RCC 7860 (cell line): ENCODE measurements at regions not wholly inside any gene's neighbourhood (a gene's known extent, or its start where the extent isn't known, plus 50 kb on each side); places are given as distances from the start of the nearest gene placed in this dataset.
A peak's percentile ranks its signal among the peaks of the same experiment; 100 is the strongest.

Experiments used
- DNase-seq: peaks from one replicate; pipeline ENCODE4 v3.0.0-alpha.2; 2015; ENCODE audit warnings: low spot score
- FAIRE-seq: peaks from 2 replicates; lab custom pipeline; 2012; peaks lifted over from hg19 to GRCh38; lab: Jason Lieb, UNC

- no peak for FAIRE-seq
- DNase-seq = no peak
Observed at GRCh38 chr3:147575391-147575790, 166.2 kb downstream of the ZIC1 start.

- FAIRE-seq = no peak
- DNase-seq = no peak
Observed at GRCh38 chr3:147582642-147583041, 173.5 kb downstream of the ZIC1 start.

- FAIRE-seq (no peak), DNase-seq (no peak)
Observed at GRCh38 chr3:147589016-147589415, 179.9 kb downstream of the ZIC1 start.

- FAIRE-seq = no peak
- DNase-seq = no peak
Observed at GRCh38 chr3:147604136-147604535, 195.0 kb downstream of the ZIC1 start.

GRCh38 chr3:147613725-147614124, 204.6 kb downstream of the ZIC1 start:
- no peak for DNase-seq
- FAIRE-seq = no peak

GRCh38 chr3:147614210-147614609, 205.0 kb downstream of the ZIC1 start:
- DNase-seq (no peak), FAIRE-seq (no peak)

GRCh38 chr3:147615035-147615434, 205.9 kb downstream of the ZIC1 start:
- FAIRE-seq = no peak
- DNase-seq = no peak

- FAIRE-seq = peak; percentile 78
- DNase-seq = peak; percentile 35
Observed at GRCh38 chr3:147616998-147617619, 207.9 kb downstream of the ZIC1 start.

GRCh38 chr3:147618691-147619090, 209.5 kb downstream of the ZIC1 start:
- FAIRE-seq = no peak
- no peak for DNase-seq

GRCh38 chr3:147619921-147620560, 210.9 kb downstream of the ZIC1 start:
- DNase-seq = no peak
- FAIRE-seq = no peak

- no peak for DNase-seq
- FAIRE-seq = no peak
Observed at GRCh38 chr3:147620906-147621305, 211.7 kb downstream of the ZIC1 start.

- DNase-seq (no peak), FAIRE-seq (no peak)
Observed at GRCh38 chr3:147630921-147631415, 221.8 kb downstream of the ZIC1 start.

- no peak for DNase-seq
- no peak for FAIRE-seq
Observed at GRCh38 chr3:147640781-147641180, 231.6 kb downstream of the ZIC1 start.

GRCh38 chr3:147645761-147646160, 236.6 kb downstream of the ZIC1 start:
- no peak for FAIRE-seq
- no peak for DNase-seq

- DNase-seq (no peak), FAIRE-seq (no peak)
Observed at GRCh38 chr3:147649475-147649874, 240.3 kb downstream of the ZIC1 start.

- peak; percentile 15 for DNase-seq
- FAIRE-seq = no peak
Observed at GRCh38 chr3:147651107-147651778, 242.1 kb downstream of the ZIC1 start.

GRCh38 chr3:147652651-147653366, 243.6 kb downstream of the ZIC1 start:
- DNase-seq (no peak), FAIRE-seq (no peak)

- DNase-seq (no peak), FAIRE-seq (no peak)
Observed at GRCh38 chr3:147653367-147653923, 244.3 kb downstream of the ZIC1 start.

- peak; percentile 40 for DNase-seq
- FAIRE-seq = peak; percentile 14
Observed at GRCh38 chr3:147654827-147655226, 245.7 kb downstream of the ZIC1 start.

GRCh38 chr3:147655236-147655635, 246.1 kb downstream of the ZIC1 start:
- FAIRE-seq (no peak), DNase-seq (peak; percentile 54)

- no peak for FAIRE-seq
Observed at GRCh38 chr3:147656023-147656422, 246.9 kb downstream of the ZIC1 start.

More at GRCh38 chr3:147656023-147656422, 246.9 kb downstream of the ZIC1 start:
- DNase-seq = no peak
